GM12878 (cell line): ENCODE measurements at regions not wholly inside any gene's neighbourhood (a gene's known extent, or its start where the extent isn't known, plus 50 kb on each side); places are given as distances from the start of the nearest gene placed in this dataset.

Experiments
- ATAC-seq: fragments of 200-7000 bp; cut with Tn5 transposase; 3 replicates; pipeline ENCODE4 v1.9.1; 2020; ENCODE audit warnings: mild to moderate bottlenecking, moderate library complexity
- BruUV-seq: library from RNA; stranded (reverse); fragments of 400-500 nt; replicated peaks from 2 replicates; lab custom pipeline; 2021; lab: Mats Ljungman, UMichigan
- CTCF ChIA-PET: fragments of 300-600 bp; sonication (Branson Sonifier 250); formaldehyde crosslinking; extraction: SDS; loops from one replicate; lab custom pipeline; 2021; ENCODE audit warnings: inconsistent platforms; lab: Yijun Ruan, JAX
- POLR2A ChIA-PET: fragments of 350-600 bp; formaldehyde crosslinking; extraction: SDS; loops from one replicate; lab custom pipeline; 2021; ENCODE audit warnings: inconsistent platforms; lab: Charles Lee
- RAD21 ChIA-PET: fragments of 300-600 bp; sonication (Branson Sonifier 250); formaldehyde crosslinking; loops from one replicate; lab custom pipeline; 2023; ENCODE audit warnings: antibody characterized with exemption; ENCODE audit not compliant: unreplicated experiment; lab: Charles Lee
- SMC1A ChIA-PET: fragments of 300-600 bp; sonication (Branson Sonifier 250); formaldehyde crosslinking; loops from one replicate; lab custom pipeline; 2023; ENCODE audit not compliant: unreplicated experiment, uncharacterized antibody; lab: Charles Lee
- DNase-seq: peaks from one replicate; pipeline ENCODE4 v3.0.0-alpha.2; 2011; ENCODE audit warnings: low read depth, low spot score
- FAIRE-seq: peaks from 3 replicates; lab custom pipeline; 2011; peaks lifted over from hg19 to GRCh38; lab: Jason Lieb, UNC
- H2AFZ ChIP-seq: 2 replicates; pipeline ENCODE4 v1.6.0; 2011; ENCODE audit warnings: low read depth, low read length, control low read depth; ENCODE audit not compliant: control insufficient read depth
- H3K27ac ChIP-seq: 2 replicates; pipeline ENCODE4 v1.5.1; 2011; ENCODE audit warnings: control low read depth; ENCODE audit not compliant: control insufficient read depth, insufficient read depth
- H3K27me3 ChIP-seq, 2 experiments: replicated peaks in 1 of 2; 2 replicates each; pipeline versions ENCODE4 v1.6.0 to v1.6.1; 2011; ENCODE audit warnings: low read length in 1 of 2; ENCODE audit not compliant: control insufficient read depth in 2 of 2, insufficient read depth in 2 of 2
- H3K36me3 ChIP-seq, 2 experiments: 2 replicates each; pipeline ENCODE4 v1.5.1; 2011; ENCODE audit warnings: low read length in 1 of 2; ENCODE audit not compliant: control insufficient read depth in 2 of 2, insufficient read depth in 2 of 2
- H3K4me1 ChIP-seq: 2 replicates; pipeline ENCODE4 v1.6.1; 2011; ENCODE audit warnings: mild to moderate bottlenecking, low read length, moderate library complexity, mixed read lengths; ENCODE audit not compliant: control insufficient read depth, insufficient read depth
- H3K4me2 ChIP-seq: 2 replicates; pipeline ENCODE4 v1.6.0; 2011; ENCODE audit warnings: control low read depth; ENCODE audit not compliant: control insufficient read depth, insufficient read depth
- H3K4me3 ChIP-seq: fragments of 200-600 bp; sonication (generic); 2 replicates; pipeline ENCODE4 v1.5.1; 2016
- H3K79me2 ChIP-seq: 2 replicates; pipeline ENCODE4 v1.6.0; 2011; ENCODE audit warnings: low read length; ENCODE audit not compliant: control insufficient read depth, insufficient read depth
- H3K9ac ChIP-seq: 2 replicates; pipeline ENCODE4 v1.8.0; 2011; ENCODE audit warnings: low read length, control low read depth, mixed read lengths; ENCODE audit not compliant: control insufficient read depth, insufficient read depth
- H3K9me3 ChIP-seq: replicated peaks from 3 replicates; pipeline ENCODE4 v1.5.1; 2011; ENCODE audit warnings: mild to moderate bottlenecking, low read length; ENCODE audit not compliant: control insufficient read depth, insufficient read depth
- H4K20me1 ChIP-seq: 2 replicates; pipeline ENCODE4 v1.6.0; 2011; ENCODE audit not compliant: control insufficient read depth, insufficient read depth
- BHLHE40 ChIP-seq, 2 experiments: fragments of 450-650 bp in 1 of 2; IDR thresholded peaks; 2 replicates each; pipeline ENCODE4 v1.6.1; 2011 to 2017; ENCODE audit warnings: low read depth in 2 of 2, borderline replicate concordance in 1 of 2, improper control_type of control experiment in 1 of 2, low read length in 1 of 2, mild to moderate bottlenecking in 1 of 2
- BMI1 ChIP-seq: fragments of 450-650 bp; IDR thresholded peaks from 2 replicates; pipeline ENCODE4 v1.6.1; 2016; ENCODE audit warnings: mild to moderate bottlenecking, moderate library complexity, borderline replicate concordance
- CHD1 ChIP-seq: IDR thresholded peaks from 2 replicates; pipeline ENCODE4 v1.6.1; 2012; ENCODE audit warnings: low read depth, low read length, improper control_type of control experiment
- FOXK2 ChIP-seq: fragments of 450-650 bp; IDR thresholded peaks from 2 replicates; pipeline ENCODE4 v1.6.1; 2017; ENCODE audit warnings: mild to moderate bottlenecking, moderate library complexity
- JUND ChIP-seq: IDR thresholded peaks from 2 replicates; pipeline ENCODE4 v1.6.1; 2012; ENCODE audit warnings: low read depth, mild to moderate bottlenecking, low read length, improper control_type of control experiment, moderate library complexity
- KLF5 ChIP-seq: fragments of 450-650 bp; IDR thresholded peaks from 2 replicates; pipeline ENCODE4 v1.6.1; 2014; ENCODE audit warnings: mild to moderate bottlenecking; ENCODE audit not compliant: partially characterized antibody
- MEF2B ChIP-seq: fragments of 450-650 bp; IDR thresholded peaks from 2 replicates; pipeline ENCODE4 v1.6.1; 2018; ENCODE audit warnings: mild to moderate bottlenecking, moderate library complexity; ENCODE audit not compliant: partially characterized antibody, poor library complexity, severe bottlenecking
- TCF3 ChIP-seq: IDR thresholded peaks from 2 replicates; pipeline ENCODE4 v1.6.1; 2012; ENCODE audit warnings: low read depth, mild to moderate bottlenecking, low read length, borderline replicate concordance; ENCODE audit not compliant: insufficient read depth
- ZNF24 ChIP-seq: fragments of 450-650 bp; IDR thresholded peaks from 2 replicates; pipeline ENCODE4 v1.6.1; 2017; ENCODE audit warnings: antibody characterized with exemption, mild to moderate bottlenecking
- ZNF622 ChIP-seq: fragments of 450-650 bp; IDR thresholded peaks from 2 replicates; pipeline ENCODE4 v1.6.1; 2017; ENCODE audit warnings: mild to moderate bottlenecking, inconsistent platforms
- WGBS: methylation state at CpG from one replicate; pipeline ENCODE4 v1.1.6; 2016; ENCODE audit warnings: low lambda C conversion rate; ENCODE audit not compliant: insufficient replicate concordance, insufficient coverage; ENCODE audit errors: missing lambda C conversion rate; 5-methylcytosine and 5-hydroxymethylcytosine counted together
- in situ Hi-C: fragments of 300-500 bp; cut with MboI; formaldehyde crosslinking; loops from 9 replicates; pipeline ENCODE4 v1.14.3; 2018; ENCODE audit warnings: mixed read lengths
- intact Hi-C: fragments of 100-400 bp; cut with micrococcal nuclease; formaldehyde crosslinking; loops from one replicate; pipeline ENCODE4 v1.14.2; 2022; ENCODE audit not compliant: unreplicated experiment
- TF ChIP-seq, protein P1 (sequence below): fragments of 450-650 bp; conservative IDR thresholded peaks from 2 replicates; pipeline ENCODE4 v1.6.1; 2017; ENCODE audit warnings: mild to moderate bottlenecking, moderate library complexity
- TF ChIP-seq, protein P2 (sequence below): fragments of 450-650 bp; IDR thresholded peaks from 2 replicates; pipeline ENCODE4 v1.6.1; 2017; ENCODE audit warnings: mild to moderate bottlenecking, moderate library complexity
- TF ChIP-seq, protein P3 (sequence below): fragments of 450-650 bp; IDR thresholded peaks from 2 replicates; pipeline ENCODE4 v1.6.1; 2016; ENCODE audit warnings: mild to moderate bottlenecking
- TF ChIP-seq, protein P4 (sequence below): fragments of 450-650 bp; IDR thresholded peaks from 2 replicates; pipeline ENCODE4 v1.6.1; 2017; ENCODE audit warnings: mild to moderate bottlenecking, moderate library complexity

DNA sequence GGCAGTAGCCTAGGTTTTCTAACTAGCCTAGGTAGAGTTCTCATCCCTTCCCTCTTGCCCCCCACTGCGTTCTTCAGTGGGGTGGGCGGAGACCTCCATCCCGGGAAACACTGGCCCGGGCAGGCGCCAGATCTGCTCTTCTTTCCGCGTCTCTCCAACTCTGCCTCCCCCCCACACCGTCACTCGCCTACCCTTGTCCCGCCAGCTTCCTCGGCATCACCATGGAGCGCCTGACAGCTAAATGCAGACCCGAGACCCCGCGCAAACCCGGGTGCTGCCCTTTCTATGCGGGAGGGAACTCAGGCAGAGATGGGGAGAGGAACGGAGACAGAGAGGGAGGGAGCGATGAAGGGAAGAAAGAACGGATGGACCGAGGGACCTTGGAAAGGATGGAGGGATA, 1494.8 kb upstream of the DEFB115 start:
- in situ Hi-C loops = no loop called here
- H3K9ac ChIP-seq = no peak overlapping the region
- 73% methylated on average over 18 of the region's 21 CpGs for WGBS
- CTCF ChIA-PET = no interaction called here
- no peaks in the 10 kb centered on the region for H4K20me1 ChIP-seq
- SMC1A ChIA-PET = no interaction called here
- intact Hi-C loops = no loop called here
- H3K4me2 ChIP-seq = no peak overlapping the region
- H3K36me3 ChIP-seq = no peaks in the 10 kb centered on the region
- no TSS peak for BruUV-seq
- H3K79me2 ChIP-seq = no peaks in the 10 kb centered on the region
- DNase-seq (no peak), FAIRE-seq (no peak), ATAC-seq (no peak)
- H3K4me3 ChIP-seq = no peak overlapping the region
- H3K9me3 ChIP-seq = no peaks in the 10 kb centered on the region; the same call in 2 of the 3 replicates
- H3K27me3 ChIP-seq = no peaks in the 10 kb centered on the region
- H3K27ac ChIP-seq = no peak overlapping the region
- POLR2A ChIA-PET = no interaction called here
- H3K4me1 ChIP-seq = no peaks in the 10 kb centered on the region
- RAD21 ChIA-PET = no interaction called here
- no peak overlapping the region for H2AFZ ChIP-seq
- TF ChIP-seq, protein P1, sequence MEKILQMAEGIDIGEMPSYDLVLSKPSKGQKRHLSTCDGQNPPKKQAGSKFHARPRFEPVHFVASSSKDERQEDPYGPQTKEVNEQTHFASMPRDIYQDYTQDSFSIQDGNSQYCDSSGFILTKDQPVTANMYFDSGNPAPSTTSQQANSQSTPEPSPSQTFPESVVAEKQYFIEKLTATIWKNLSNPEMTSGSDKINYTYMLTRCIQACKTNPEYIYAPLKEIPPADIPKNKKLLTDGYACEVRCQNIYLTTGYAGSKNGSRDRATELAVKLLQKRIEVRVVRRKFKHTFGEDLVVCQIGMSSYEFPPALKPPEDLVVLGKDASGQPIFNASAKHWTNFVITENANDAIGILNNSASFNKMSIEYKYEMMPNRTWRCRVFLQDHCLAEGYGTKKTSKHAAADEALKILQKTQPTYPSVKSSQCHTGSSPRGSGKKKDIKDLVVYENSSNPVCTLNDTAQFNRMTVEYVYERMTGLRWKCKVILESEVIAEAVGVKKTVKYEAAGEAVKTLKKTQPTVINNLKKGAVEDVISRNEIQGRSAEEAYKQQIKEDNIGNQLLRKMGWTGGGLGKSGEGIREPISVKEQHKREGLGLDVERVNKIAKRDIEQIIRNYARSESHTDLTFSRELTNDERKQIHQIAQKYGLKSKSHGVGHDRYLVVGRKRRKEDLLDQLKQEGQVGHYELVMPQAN = no peak
- no peak for TF ChIP-seq MEF2B
- no peak for TF ChIP-seq JUND
- no peak for TF ChIP-seq BMI1
- no peak for TF ChIP-seq BHLHE40 (IDR thresholded peaks at IDR 0.05; ENCODE audit: borderline replicate concordance in 1 of 2, low read depth in 2 of 2, low read length in 1 of 2)
- no peak for TF ChIP-seq FOXK2
- TF ChIP-seq KLF5 = no peak
- no peak for TF ChIP-seq CHD1
- TF ChIP-seq ZNF622 = no peak
- TF ChIP-seq, protein P2, sequence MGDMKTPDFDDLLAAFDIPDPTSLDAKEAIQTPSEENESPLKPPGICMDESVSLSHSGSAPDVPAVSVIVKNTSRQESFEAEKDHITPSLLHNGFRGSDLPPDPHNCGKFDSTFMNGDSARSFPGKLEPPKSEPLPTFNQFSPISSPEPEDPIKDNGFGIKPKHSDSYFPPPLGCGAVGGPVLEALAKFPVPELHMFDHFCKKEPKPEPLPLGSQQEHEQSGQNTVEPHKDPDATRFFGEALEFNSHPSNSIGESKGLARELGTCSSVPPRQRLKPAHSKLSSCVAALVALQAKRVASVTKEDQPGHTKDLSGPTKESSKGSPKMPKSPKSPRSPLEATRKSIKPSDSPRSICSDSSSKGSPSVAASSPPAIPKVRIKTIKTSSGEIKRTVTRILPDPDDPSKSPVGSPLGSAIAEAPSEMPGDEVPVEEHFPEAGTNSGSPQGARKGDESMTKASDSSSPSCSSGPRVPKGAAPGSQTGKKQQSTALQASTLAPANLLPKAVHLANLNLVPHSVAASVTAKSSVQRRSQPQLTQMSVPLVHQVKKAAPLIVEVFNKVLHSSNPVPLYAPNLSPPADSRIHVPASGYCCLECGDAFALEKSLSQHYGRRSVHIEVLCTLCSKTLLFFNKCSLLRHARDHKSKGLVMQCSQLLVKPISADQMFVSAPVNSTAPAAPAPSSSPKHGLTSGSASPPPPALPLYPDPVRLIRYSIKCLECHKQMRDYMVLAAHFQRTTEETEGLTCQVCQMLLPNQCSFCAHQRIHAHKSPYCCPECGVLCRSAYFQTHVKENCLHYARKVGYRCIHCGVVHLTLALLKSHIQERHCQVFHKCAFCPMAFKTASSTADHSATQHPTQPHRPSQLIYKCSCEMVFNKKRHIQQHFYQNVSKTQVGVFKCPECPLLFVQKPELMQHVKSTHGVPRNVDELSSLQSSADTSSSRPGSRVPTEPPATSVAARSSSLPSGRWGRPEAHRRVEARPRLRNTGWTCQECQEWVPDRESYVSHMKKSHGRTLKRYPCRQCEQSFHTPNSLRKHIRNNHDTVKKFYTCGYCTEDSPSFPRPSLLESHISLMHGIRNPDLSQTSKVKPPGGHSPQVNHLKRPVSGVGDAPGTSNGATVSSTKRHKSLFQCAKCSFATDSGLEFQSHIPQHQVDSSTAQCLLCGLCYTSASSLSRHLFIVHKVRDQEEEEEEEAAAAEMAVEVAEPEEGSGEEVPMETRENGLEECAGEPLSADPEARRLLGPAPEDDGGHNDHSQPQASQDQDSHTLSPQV = no peak
- TF ChIP-seq ZNF24 = no peak
- no peak for TF ChIP-seq TCF3
- TF ChIP-seq, protein P3, sequence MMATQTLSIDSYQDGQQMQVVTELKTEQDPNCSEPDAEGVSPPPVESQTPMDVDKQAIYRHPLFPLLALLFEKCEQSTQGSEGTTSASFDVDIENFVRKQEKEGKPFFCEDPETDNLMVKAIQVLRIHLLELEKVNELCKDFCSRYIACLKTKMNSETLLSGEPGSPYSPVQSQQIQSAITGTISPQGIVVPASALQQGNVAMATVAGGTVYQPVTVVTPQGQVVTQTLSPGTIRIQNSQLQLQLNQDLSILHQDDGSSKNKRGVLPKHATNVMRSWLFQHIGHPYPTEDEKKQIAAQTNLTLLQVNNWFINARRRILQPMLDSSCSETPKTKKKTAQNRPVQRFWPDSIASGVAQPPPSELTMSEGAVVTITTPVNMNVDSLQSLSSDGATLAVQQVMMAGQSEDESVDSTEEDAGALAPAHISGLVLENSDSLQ = no peak
- TF ChIP-seq, protein P4, sequence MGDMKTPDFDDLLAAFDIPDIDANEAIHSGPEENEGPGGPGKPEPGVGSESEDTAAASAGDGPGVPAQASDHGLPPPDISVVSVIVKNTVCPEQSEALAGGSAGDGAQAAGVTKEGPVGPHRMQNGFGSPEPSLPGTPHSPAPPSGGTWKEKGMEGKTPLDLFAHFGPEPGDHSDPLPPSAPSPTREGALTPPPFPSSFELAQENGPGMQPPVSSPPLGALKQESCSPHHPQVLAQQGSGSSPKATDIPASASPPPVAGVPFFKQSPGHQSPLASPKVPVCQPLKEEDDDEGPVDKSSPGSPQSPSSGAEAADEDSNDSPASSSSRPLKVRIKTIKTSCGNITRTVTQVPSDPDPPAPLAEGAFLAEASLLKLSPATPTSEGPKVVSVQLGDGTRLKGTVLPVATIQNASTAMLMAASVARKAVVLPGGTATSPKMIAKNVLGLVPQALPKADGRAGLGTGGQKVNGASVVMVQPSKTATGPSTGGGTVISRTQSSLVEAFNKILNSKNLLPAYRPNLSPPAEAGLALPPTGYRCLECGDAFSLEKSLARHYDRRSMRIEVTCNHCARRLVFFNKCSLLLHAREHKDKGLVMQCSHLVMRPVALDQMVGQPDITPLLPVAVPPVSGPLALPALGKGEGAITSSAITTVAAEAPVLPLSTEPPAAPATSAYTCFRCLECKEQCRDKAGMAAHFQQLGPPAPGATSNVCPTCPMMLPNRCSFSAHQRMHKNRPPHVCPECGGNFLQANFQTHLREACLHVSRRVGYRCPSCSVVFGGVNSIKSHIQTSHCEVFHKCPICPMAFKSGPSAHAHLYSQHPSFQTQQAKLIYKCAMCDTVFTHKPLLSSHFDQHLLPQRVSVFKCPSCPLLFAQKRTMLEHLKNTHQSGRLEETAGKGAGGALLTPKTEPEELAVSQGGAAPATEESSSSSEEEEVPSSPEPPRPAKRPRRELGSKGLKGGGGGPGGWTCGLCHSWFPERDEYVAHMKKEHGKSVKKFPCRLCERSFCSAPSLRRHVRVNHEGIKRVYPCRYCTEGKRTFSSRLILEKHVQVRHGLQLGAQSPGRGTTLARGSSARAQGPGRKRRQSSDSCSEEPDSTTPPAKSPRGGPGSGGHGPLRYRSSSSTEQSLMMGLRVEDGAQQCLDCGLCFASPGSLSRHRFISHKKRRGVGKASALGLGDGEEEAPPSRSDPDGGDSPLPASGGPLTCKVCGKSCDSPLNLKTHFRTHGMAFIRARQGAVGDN = no peak
